ENCODE measurements at regions not wholly inside any gene's neighbourhood (a gene's known extent, or its start where the extent isn't known, plus 50 kb on each side); places are given as distances from the start of the nearest gene placed in this dataset.

DNA sequence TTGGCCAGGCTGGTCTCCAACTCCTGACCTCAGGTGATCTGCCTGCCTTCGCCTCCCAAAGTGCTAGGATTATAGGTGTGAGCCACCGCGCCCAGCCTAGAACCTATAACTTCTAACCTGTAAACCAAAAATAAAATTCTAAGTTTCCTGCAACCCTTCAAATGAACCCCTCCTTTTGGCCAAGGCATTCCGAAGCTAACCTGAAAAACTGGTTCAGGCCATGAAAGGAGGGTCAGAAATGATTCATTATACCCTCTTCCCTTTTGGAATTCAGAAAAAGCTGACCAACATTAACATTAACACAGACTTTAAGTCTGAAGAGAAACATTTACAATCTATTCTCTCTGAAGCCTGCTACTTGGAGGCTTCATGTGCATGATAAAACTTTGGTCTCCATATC is 165.1 kb downstream of the TINAG start (continued):
- TF ChIP-seq, protein P1, sequence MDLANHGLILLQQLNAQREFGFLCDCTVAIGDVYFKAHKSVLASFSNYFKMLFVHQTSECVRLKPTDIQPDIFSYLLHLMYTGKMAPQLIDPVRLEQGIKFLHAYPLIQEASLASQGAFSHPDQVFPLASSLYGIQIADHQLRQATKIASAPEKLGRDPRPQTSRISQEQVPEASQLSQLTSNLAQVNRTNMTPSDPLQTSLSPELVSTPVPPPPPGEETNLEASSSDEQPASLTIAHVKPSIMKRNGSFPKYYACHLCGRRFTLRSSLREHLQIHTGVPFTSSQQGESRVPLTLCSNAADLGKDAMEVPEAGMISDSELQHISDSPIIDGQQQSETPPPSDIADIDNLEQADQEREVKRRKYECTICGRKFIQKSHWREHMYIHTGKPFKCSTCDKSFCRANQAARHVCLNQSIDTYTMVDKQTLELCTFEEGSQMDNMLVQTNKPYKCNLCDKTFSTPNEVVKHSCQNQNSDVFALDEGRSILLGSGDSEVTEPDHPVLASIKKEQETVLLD (IDR thresholded peaks at IDR 0.05), result no peak
- TF ChIP-seq NFIC (IDR thresholded peaks at IDR 0.05) (no peak), HMG20A (CRISPR knock-in tag; conservative IDR thresholded peaks at IDR 0.05) (no peak), ZC3H11A (IDR thresholded peaks at IDR 0.05; ENCODE audit: low read depth, low read length) (no peak), DIDO1 (tag; IDR thresholded peaks at IDR 0.05; ENCODE audit: low read depth) (no peak), LEF1 (IDR thresholded peaks at IDR 0.05) (no peak)
- TF ChIP-seq, protein P2, sequence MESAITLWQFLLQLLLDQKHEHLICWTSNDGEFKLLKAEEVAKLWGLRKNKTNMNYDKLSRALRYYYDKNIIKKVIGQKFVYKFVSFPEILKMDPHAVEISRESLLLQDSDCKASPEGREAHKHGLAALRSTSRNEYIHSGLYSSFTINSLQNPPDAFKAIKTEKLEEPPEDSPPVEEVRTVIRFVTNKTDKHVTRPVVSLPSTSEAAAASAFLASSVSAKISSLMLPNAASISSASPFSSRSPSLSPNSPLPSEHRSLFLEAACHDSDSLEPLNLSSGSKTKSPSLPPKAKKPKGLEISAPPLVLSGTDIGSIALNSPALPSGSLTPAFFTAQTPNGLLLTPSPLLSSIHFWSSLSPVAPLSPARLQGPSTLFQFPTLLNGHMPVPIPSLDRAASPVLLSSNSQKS (CRISPR knock-in tag; IDR thresholded peaks at IDR 0.05), result no peak
- TF ChIP-seq, protein P3, sequence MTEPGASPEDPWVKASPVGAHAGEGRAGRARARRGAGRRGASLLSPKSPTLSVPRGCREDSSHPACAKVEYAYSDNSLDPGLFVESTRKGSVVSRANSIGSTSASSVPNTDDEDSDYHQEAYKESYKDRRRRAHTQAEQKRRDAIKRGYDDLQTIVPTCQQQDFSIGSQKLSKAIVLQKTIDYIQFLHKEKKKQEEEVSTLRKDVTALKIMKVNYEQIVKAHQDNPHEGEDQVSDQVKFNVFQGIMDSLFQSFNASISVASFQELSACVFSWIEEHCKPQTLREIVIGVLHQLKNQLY (CRISPR knock-in tag; conservative IDR thresholded peaks at IDR 0.05), result no peak
- TF ChIP-seq, protein P4, sequence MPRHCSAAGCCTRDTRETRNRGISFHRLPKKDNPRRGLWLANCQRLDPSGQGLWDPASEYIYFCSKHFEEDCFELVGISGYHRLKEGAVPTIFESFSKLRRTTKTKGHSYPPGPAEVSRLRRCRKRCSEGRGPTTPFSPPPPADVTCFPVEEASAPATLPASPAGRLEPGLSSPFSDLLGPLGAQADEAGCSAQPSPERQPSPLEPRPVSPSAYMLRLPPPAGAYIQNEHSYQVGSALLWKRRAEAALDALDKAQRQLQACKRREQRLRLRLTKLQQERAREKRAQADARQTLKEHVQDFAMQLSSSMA (CRISPR knock-in tag; IDR thresholded peaks at IDR 0.05), result no peak
- TF ChIP-seq, protein P5, sequence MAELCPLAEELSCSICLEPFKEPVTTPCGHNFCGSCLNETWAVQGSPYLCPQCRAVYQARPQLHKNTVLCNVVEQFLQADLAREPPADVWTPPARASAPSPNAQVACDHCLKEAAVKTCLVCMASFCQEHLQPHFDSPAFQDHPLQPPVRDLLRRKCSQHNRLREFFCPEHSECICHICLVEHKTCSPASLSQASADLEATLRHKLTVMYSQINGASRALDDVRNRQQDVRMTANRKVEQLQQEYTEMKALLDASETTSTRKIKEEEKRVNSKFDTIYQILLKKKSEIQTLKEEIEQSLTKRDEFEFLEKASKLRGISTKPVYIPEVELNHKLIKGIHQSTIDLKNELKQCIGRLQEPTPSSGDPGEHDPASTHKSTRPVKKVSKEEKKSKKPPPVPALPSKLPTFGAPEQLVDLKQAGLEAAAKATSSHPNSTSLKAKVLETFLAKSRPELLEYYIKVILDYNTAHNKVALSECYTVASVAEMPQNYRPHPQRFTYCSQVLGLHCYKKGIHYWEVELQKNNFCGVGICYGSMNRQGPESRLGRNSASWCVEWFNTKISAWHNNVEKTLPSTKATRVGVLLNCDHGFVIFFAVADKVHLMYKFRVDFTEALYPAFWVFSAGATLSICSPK (IDR thresholded peaks at IDR 0.05; ENCODE audit: borderline replicate concordance), result no peak
- TF ChIP-seq, protein P6, sequence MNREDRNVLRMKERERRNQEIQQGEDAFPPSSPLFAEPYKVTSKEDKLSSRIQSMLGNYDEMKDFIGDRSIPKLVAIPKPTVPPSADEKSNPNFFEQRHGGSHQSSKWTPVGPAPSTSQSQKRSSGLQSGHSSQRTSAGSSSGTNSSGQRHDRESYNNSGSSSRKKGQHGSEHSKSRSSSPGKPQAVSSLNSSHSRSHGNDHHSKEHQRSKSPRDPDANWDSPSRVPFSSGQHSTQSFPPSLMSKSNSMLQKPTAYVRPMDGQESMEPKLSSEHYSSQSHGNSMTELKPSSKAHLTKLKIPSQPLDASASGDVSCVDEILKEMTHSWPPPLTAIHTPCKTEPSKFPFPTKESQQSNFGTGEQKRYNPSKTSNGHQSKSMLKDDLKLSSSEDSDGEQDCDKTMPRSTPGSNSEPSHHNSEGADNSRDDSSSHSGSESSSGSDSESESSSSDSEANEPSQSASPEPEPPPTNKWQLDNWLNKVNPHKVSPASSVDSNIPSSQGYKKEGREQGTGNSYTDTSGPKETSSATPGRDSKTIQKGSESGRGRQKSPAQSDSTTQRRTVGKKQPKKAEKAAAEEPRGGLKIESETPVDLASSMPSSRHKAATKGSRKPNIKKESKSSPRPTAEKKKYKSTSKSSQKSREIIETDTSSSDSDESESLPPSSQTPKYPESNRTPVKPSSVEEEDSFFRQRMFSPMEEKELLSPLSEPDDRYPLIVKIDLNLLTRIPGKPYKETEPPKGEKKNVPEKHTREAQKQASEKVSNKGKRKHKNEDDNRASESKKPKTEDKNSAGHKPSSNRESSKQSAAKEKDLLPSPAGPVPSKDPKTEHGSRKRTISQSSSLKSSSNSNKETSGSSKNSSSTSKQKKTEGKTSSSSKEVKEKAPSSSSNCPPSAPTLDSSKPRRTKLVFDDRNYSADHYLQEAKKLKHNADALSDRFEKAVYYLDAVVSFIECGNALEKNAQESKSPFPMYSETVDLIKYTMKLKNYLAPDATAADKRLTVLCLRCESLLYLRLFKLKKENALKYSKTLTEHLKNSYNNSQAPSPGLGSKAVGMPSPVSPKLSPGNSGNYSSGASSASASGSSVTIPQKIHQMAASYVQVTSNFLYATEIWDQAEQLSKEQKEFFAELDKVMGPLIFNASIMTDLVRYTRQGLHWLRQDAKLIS (CRISPR knock-in tag; IDR thresholded peaks at IDR 0.05), result no peak
- TF ChIP-seq, protein P7, sequence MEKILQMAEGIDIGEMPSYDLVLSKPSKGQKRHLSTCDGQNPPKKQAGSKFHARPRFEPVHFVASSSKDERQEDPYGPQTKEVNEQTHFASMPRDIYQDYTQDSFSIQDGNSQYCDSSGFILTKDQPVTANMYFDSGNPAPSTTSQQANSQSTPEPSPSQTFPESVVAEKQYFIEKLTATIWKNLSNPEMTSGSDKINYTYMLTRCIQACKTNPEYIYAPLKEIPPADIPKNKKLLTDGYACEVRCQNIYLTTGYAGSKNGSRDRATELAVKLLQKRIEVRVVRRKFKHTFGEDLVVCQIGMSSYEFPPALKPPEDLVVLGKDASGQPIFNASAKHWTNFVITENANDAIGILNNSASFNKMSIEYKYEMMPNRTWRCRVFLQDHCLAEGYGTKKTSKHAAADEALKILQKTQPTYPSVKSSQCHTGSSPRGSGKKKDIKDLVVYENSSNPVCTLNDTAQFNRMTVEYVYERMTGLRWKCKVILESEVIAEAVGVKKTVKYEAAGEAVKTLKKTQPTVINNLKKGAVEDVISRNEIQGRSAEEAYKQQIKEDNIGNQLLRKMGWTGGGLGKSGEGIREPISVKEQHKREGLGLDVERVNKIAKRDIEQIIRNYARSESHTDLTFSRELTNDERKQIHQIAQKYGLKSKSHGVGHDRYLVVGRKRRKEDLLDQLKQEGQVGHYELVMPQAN (IDR thresholded peaks at IDR 0.05; ENCODE audit: borderline replicate concordance), result no peak
